WTC11 (cell line): ENCODE measurements at regions not wholly inside any gene's neighbourhood (a gene's known extent, or its start where the extent isn't known, plus 50 kb on each side); places are given as distances from the start of the nearest gene placed in this dataset.
A peak's percentile ranks its signal among the peaks of the same experiment; 100 is the strongest.

Experiments
- ATAC-seq: fragments of 200-7000 bp; cut with Tn5 transposase; 2 replicates; pipeline ENCODE4 v1.10.0; 2021; ENCODE audit warnings: mild to moderate bottlenecking, moderate library complexity
- CTCF ChIA-PET: fragments of 300-600 bp; sonication (Branson Sonifier 250); formaldehyde crosslinking; loops from one replicate; lab custom pipeline; 2021; ENCODE audit warnings: antibody characterized with exemption; lab: Charles Lee
- POLR2A ChIA-PET: fragments of 350-600 bp; sonication (Branson Sonifier 250); formaldehyde crosslinking; loops from one replicate; lab custom pipeline; 2021; ENCODE audit warnings: antibody characterized with exemption; lab: Charles Lee
- DNase-seq: peaks from one replicate; pipeline ENCODE4 v3.0.0; 2021; ENCODE audit warnings: low spot score
- H3K27ac Mint-ChIP-seq: 2 replicates; pipeline ENCODE4 v1.8.0; 2021; ENCODE audit warnings: mixed read lengths
- H3K27me3 Mint-ChIP-seq: 2 replicates; pipeline ENCODE4 v1.8.0; 2021; ENCODE audit warnings: low read depth, mild to moderate bottlenecking, moderate library complexity, mixed read lengths
- H3K36me3 Mint-ChIP-seq: 2 replicates; pipeline ENCODE4 v1.8.0; 2021; ENCODE audit warnings: mixed read lengths
- H3K4me1 Mint-ChIP-seq: 2 replicates; pipeline ENCODE4 v1.8.0; 2022; ENCODE audit warnings: mixed read lengths
- H3K4me3 Mint-ChIP-seq: 2 replicates; pipeline ENCODE4 v1.8.0; 2021; ENCODE audit warnings: mild to moderate bottlenecking, moderate library complexity, mixed read lengths
- H3K9me3 Mint-ChIP-seq: 2 replicates; pipeline ENCODE4 v1.8.0; 2021; ENCODE audit warnings: mixed read lengths
- ATF1 ChIP-seq: sonication (generic); formaldehyde crosslinking; IDR thresholded peaks from 2 replicates; pipeline ENCODE4 v1.8.1; 2023; ENCODE audit warnings: mild to moderate bottlenecking, moderate library complexity, missing genetic modification reagents
- CBFB ChIP-seq: sonication (generic); formaldehyde crosslinking; IDR thresholded peaks from 2 replicates; pipeline ENCODE4 v1.8.1; 2022; ENCODE audit warnings: mild to moderate bottlenecking, low read depth, missing genetic modification reagents
- CREM ChIP-seq: sonication (generic); formaldehyde crosslinking; IDR thresholded peaks from 2 replicates; pipeline ENCODE4 v1.8.1; 2022; ENCODE audit warnings: mild to moderate bottlenecking, missing genetic modification reagents, moderate library complexity
- E2F1 ChIP-seq: sonication (generic); formaldehyde crosslinking; IDR thresholded peaks from 2 replicates; pipeline ENCODE4 v1.8.0; 2022; ENCODE audit warnings: mild to moderate bottlenecking, missing genetic modification reagents
- ESRRA ChIP-seq: sonication (generic); formaldehyde crosslinking; IDR thresholded peaks from 2 replicates; pipeline ENCODE4 v1.8.1; 2022; ENCODE audit warnings: mild to moderate bottlenecking, missing genetic modification reagents, borderline replicate concordance
- FOXP1 ChIP-seq: sonication (generic); formaldehyde crosslinking; IDR thresholded peaks from 2 replicates; pipeline ENCODE4 v1.8.0; 2022; ENCODE audit warnings: missing genetic modification reagents, mild to moderate bottlenecking, moderate library complexity, borderline replicate concordance
- IRF2 ChIP-seq: sonication (generic); formaldehyde crosslinking; IDR thresholded peaks from 2 replicates; pipeline ENCODE4 v1.8.0; 2022; ENCODE audit warnings: low read depth, missing genetic modification reagents, borderline replicate concordance
- JAZF1 ChIP-seq: fragments of 250-450 bp; sonication (Bioruptor Pico); IDR thresholded peaks from 2 replicates; pipeline ENCODE4 v1.9.0; 2021; ENCODE audit warnings: moderate library complexity, mild to moderate bottlenecking, inconsistent platforms
- MAX ChIP-seq: sonication (generic); formaldehyde crosslinking; IDR thresholded peaks from 2 replicates; pipeline ENCODE4 v1.8.0; 2022; ENCODE audit warnings: mild to moderate bottlenecking, missing genetic modification reagents
- NR1H2 ChIP-seq: sonication (generic); formaldehyde crosslinking; IDR thresholded peaks from 2 replicates; pipeline ENCODE4 v1.9.0; 2021; ENCODE audit warnings: mild to moderate bottlenecking, moderate library complexity, missing genetic modification reagents
- NR3C1 ChIP-seq: sonication (generic); formaldehyde crosslinking; conservative IDR thresholded peaks from 2 replicates; pipeline ENCODE4 v1.8.1; 2023; ENCODE audit warnings: low read depth, mild to moderate bottlenecking, missing genetic modification reagents
- OVOL2 ChIP-seq: fragments of 250-450 bp; sonication (Bioruptor Pico); IDR thresholded peaks from 2 replicates; pipeline ENCODE4 v1.9.0; 2021; ENCODE audit warnings: mild to moderate bottlenecking, borderline replicate concordance
- PRRX2 ChIP-seq: fragments of 250-450 bp; sonication (Bioruptor Pico); IDR thresholded peaks from 2 replicates; pipeline ENCODE4 v1.8.0; 2021; ENCODE audit warnings: mild to moderate bottlenecking
- TCF7 ChIP-seq: sonication (generic); formaldehyde crosslinking; IDR thresholded peaks from 2 replicates; pipeline ENCODE4 v1.8.0; 2022; ENCODE audit warnings: mild to moderate bottlenecking, low read depth, missing genetic modification reagents, moderate library complexity
- TEAD4 ChIP-seq: sonication (generic); formaldehyde crosslinking; IDR thresholded peaks from 2 replicates; pipeline ENCODE4 v1.8.0; 2022; ENCODE audit warnings: mild to moderate bottlenecking, missing genetic modification reagents
- TP53 ChIP-seq: sonication (generic); formaldehyde crosslinking; IDR thresholded peaks from 2 replicates; pipeline ENCODE4 v1.8.1; 2023; ENCODE audit warnings: mild to moderate bottlenecking, missing genetic modification reagents
- USF1 ChIP-seq: sonication (generic); formaldehyde crosslinking; IDR thresholded peaks from 2 replicates; pipeline ENCODE4 v1.8.0; 2022; ENCODE audit warnings: mild to moderate bottlenecking, missing genetic modification reagents
- USF2 ChIP-seq: sonication (generic); formaldehyde crosslinking; IDR thresholded peaks from 2 replicates; pipeline ENCODE4 v1.8.1; 2023; ENCODE audit warnings: mild to moderate bottlenecking, missing genetic modification reagents, moderate library complexity
- ZNF219 ChIP-seq: sonication (generic); formaldehyde crosslinking; IDR thresholded peaks from 2 replicates; pipeline ENCODE4 v1.8.0; 2023; ENCODE audit warnings: missing genetic modification reagents, mild to moderate bottlenecking, borderline replicate concordance
- ZNF423 ChIP-seq: fragments of 250-450 bp; sonication (Bioruptor Pico); IDR thresholded peaks from 2 replicates; pipeline ENCODE4 v2.1.2; 2022; ENCODE audit warnings: mild to moderate bottlenecking, moderate library complexity
- TF ChIP-seq, protein P1 (sequence below): fragments of 250-450 bp; sonication (Bioruptor Pico); IDR thresholded peaks from 2 replicates; pipeline ENCODE4 v1.8.0; 2021; ENCODE audit warnings: mild to moderate bottlenecking
- TF ChIP-seq, protein P2 (sequence below): sonication (generic); formaldehyde crosslinking; IDR thresholded peaks from 2 replicates; pipeline ENCODE4 v1.8.1; 2022; ENCODE audit warnings: mild to moderate bottlenecking, missing genetic modification reagents, moderate library complexity, borderline replicate concordance
- TF ChIP-seq, protein P3 (sequence below): sonication (generic); formaldehyde crosslinking; conservative IDR thresholded peaks from 2 replicates; pipeline ENCODE4 v1.8.1; 2023; ENCODE audit warnings: mild to moderate bottlenecking, low read depth, missing genetic modification reagents, moderate library complexity

DNA sequence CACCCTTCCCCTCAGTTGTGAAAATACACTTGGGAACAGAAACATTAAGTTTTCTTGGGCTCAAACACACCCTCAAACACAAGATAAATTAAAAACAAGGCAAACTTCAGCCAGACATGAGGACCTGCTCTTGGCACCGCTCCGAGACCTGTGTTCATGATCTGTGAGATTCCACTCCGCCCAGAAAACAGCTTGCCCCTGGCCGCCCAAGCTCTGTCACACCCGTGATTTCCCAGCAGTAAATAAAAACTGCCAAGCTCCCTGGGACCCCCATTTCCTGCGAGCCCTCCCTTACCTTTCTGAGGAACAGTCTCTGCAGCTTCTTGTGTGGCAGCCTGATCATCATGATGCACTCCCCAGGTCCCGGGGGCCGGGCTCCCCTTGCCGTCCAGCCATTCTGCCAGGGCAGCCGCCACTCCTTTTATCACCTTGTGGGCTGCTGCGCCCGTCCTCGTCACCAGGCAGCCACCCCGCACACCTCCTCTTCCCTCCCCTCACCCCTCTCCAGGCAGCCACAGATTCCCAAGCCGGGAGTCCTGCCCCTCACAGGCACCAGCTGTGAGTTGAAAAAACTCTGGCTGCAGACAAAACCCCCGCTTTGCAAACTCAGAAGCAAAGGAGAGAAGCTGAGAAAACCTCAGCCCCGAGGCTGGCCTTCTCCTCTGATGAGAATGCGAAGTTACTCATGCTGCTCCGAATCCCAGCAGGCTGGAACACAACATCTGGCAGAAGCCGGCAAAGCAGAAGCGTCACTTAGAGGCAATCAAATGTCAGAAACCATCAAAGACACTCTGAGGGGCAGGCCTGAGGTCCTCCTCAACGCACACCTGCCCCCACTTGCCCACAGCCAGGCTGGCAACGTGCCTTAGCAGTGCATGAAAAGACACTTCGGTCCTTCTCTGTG is 130.4 kb upstream of the RPS6KA2 start:
- DNase-seq (no peak), ATAC-seq (peak; percentile 74)
- POLR2A ChIA-PET = interaction anchor here (0.6 kb wide), 1 partner anchor 10 kb away, joined by 3 read pairs; no protein-coding TSS in a partner anchor
- Mint-ChIP-seq H3K9me3 (no peaks in the 10 kb centered on the region), H3K27me3 (no peaks in the 10 kb centered on the region; the same call in 1 of the 2 replicates), H3K36me3 (no peaks in the 10 kb centered on the region), H3K4me3 (no peak overlapping the region; the same call in 1 of the 2 replicates), H3K27ac (no peak overlapping the region; the same call in 1 of the 2 replicates), H3K4me1 (peaks cover 39% of the 10 kb centered on the region)
- no peak for TF ChIP-seq E2F1 (CRISPR knock-in tag)
- TF ChIP-seq, protein P1, sequence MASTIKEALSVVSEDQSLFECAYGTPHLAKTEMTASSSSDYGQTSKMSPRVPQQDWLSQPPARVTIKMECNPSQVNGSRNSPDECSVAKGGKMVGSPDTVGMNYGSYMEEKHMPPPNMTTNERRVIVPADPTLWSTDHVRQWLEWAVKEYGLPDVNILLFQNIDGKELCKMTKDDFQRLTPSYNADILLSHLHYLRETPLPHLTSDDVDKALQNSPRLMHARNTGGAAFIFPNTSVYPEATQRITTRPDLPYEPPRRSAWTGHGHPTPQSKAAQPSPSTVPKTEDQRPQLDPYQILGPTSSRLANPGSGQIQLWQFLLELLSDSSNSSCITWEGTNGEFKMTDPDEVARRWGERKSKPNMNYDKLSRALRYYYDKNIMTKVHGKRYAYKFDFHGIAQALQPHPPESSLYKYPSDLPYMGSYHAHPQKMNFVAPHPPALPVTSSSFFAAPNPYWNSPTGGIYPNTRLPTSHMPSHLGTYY (CRISPR knock-in tag) = no peak
- 0 out of 2 replicates have a peak, but pooled peaks have one; percentile 23 for TF ChIP-seq TP53 (CRISPR knock-in tag)
- TF ChIP-seq, protein P2, sequence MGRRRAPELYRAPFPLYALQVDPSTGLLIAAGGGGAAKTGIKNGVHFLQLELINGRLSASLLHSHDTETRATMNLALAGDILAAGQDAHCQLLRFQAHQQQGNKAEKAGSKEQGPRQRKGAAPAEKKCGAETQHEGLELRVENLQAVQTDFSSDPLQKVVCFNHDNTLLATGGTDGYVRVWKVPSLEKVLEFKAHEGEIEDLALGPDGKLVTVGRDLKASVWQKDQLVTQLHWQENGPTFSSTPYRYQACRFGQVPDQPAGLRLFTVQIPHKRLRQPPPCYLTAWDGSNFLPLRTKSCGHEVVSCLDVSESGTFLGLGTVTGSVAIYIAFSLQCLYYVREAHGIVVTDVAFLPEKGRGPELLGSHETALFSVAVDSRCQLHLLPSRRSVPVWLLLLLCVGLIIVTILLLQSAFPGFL (CRISPR knock-in tag) = no peak
- TF ChIP-seq USF1 (CRISPR knock-in tag) = no peak
- TF ChIP-seq NR3C1 = no peak
- TF ChIP-seq ZNF423 (CRISPR knock-in tag) = peak; percentile 39; the same call in 1 of the 2 replicates
- TF ChIP-seq ESRRA (CRISPR knock-in tag) = no peak
- TF ChIP-seq JAZF1 (CRISPR knock-in tag) = no peak
- TF ChIP-seq IRF2 = no peak
- peak; percentile 40; the same call in 1 of the 2 replicates for TF ChIP-seq MAX (CRISPR knock-in tag)
- TF ChIP-seq, protein P3, sequence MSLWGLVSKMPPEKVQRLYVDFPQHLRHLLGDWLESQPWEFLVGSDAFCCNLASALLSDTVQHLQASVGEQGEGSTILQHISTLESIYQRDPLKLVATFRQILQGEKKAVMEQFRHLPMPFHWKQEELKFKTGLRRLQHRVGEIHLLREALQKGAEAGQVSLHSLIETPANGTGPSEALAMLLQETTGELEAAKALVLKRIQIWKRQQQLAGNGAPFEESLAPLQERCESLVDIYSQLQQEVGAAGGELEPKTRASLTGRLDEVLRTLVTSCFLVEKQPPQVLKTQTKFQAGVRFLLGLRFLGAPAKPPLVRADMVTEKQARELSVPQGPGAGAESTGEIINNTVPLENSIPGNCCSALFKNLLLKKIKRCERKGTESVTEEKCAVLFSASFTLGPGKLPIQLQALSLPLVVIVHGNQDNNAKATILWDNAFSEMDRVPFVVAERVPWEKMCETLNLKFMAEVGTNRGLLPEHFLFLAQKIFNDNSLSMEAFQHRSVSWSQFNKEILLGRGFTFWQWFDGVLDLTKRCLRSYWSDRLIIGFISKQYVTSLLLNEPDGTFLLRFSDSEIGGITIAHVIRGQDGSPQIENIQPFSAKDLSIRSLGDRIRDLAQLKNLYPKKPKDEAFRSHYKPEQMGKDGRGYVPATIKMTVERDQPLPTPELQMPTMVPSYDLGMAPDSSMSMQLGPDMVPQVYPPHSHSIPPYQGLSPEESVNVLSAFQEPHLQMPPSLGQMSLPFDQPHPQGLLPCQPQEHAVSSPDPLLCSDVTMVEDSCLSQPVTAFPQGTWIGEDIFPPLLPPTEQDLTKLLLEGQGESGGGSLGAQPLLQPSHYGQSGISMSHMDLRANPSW (CRISPR knock-in tag) = no peak
- no peak for TF ChIP-seq PRRX2 (CRISPR knock-in tag)
- no peak for TF ChIP-seq NR1H2
- CTCF ChIA-PET = interaction anchor here (1.0 to 3.7 kb wide), 5 partner anchors 11 to 45 kb away, joined by 3 to 22 read pairs (median 7); no protein-coding TSS in a partner anchor

- Mint-ChIP-seq H3K27ac (no peak overlapping the region), H3K9me3 (no peaks in the 10 kb centered on the region), H3K4me3 (no peak overlapping the region), H3K27me3 (no peaks in the 10 kb centered on the region; the same call in 1 of the 2 replicates), H3K36me3 (no peaks in the 10 kb centered on the region), H3K4me1 (peaks cover 43% of the 10 kb centered on the region)
- ChIA-PET POLR2A (no interaction called here), CTCF (interaction anchor here (0.6 to 1.8 kb wide), 4 partner anchors 9 to 170 kb away, joined by 3 to 13 read pairs (median 4); no protein-coding TSS in a partner anchor)
- no peak for ATAC-seq
- DNase-seq = no peak
- TF ChIP-seq ATF1 (CRISPR knock-in tag) (peak; percentile 42; the same call in 1 of the 2 replicates), USF2 (CRISPR knock-in tag) (no peak), FOXP1 (CRISPR knock-in tag) (no peak), ZNF219 (CRISPR knock-in tag) (no peak), ZNF423 (CRISPR knock-in tag) (peak; percentile 83), OVOL2 (CRISPR knock-in tag) (no peak), CREM (CRISPR knock-in tag) (no peak), TEAD4 (CRISPR knock-in tag) (no peak), CBFB (no peak), TCF7 (CRISPR knock-in tag) (no peak)
These were observed 127.4 kb upstream of the RPS6KA2 start for GRCh38 chr6:166754218-166755030.
